Glutamatergic neuron (in vitro differentiated cells): ENCODE measurements at regions not wholly inside any gene's neighbourhood (a gene's known extent, or its start where the extent isn't known, plus 50 kb on each side); places are given as distances from the start of the nearest gene placed in this dataset.

Experiments
- DNase-seq: peaks from one replicate; pipeline ENCODE4 v3.0.0; 2022
- H3K27ac Mint-ChIP-seq: one replicate; pipeline ENCODE4 v1.8.0; 2020; ENCODE audit warnings: mild to moderate bottlenecking, mixed read lengths, inconsistent platforms; ENCODE audit not compliant: unreplicated experiment
- H3K27me3 Mint-ChIP-seq: one replicate; pipeline ENCODE4 v1.8.0; 2020; ENCODE audit warnings: mild to moderate bottlenecking, moderate library complexity, mixed read lengths, inconsistent platforms; ENCODE audit not compliant: unreplicated experiment
- H3K36me3 Mint-ChIP-seq: one replicate; pipeline ENCODE4 v1.8.0; 2020; ENCODE audit warnings: mild to moderate bottlenecking, mixed read lengths, inconsistent platforms; ENCODE audit not compliant: unreplicated experiment
- H3K4me1 Mint-ChIP-seq: one replicate; pipeline ENCODE4 v1.8.0; 2020; ENCODE audit warnings: mild to moderate bottlenecking, low read depth, mixed read lengths, inconsistent platforms; ENCODE audit not compliant: unreplicated experiment
- H3K4me3 Mint-ChIP-seq: one replicate; pipeline ENCODE4 v1.8.0; 2020; ENCODE audit warnings: mild to moderate bottlenecking, mixed read lengths, inconsistent platforms; ENCODE audit not compliant: unreplicated experiment
- H3K9me3 Mint-ChIP-seq: one replicate; pipeline ENCODE4 v1.8.0; 2020; ENCODE audit warnings: mild to moderate bottlenecking, moderate library complexity, mixed read lengths, inconsistent platforms; ENCODE audit not compliant: unreplicated experiment
- TF ChIP-seq, protein P1 (sequence below): fragments of 200-600 bp; sonication (generic); IDR thresholded peaks from one replicate; pipeline ENCODE4 v1.5.0; 2021; ENCODE audit not compliant: partially characterized antibody, unreplicated experiment

DNA sequence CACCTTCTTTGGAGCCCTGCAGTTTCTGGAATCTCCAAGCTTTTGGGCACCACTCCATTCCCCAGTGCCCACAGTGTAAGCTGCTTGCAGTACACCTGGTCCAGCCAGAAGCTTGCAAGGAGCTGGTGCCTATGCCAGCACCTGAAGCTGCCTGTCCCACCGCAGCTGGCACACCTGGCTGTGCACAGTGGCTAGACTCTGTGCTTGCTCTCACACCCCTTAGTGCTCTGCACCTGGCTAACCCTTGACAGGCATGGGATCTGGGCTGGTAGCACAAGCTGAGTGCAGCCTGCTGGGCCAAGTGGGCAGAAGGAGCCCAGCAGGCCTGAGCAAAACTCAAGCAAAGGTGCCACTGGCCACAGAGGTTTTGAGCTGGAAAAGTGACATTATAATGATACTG, 183.8 kb upstream of the MC4R start:
- Mint-ChIP-seq H3K4me3 (no peak overlapping the region), H3K27me3 (peaks cover 2% of the 10 kb centered on the region), H3K4me1 (no peaks in the 10 kb centered on the region), H3K36me3 (peaks cover 5% of the 10 kb centered on the region), H3K27ac (no peak overlapping the region), H3K9me3 (peaks cover 3% of the 10 kb centered on the region)
- DNase-seq, result no peak
- TF ChIP-seq, protein P1, sequence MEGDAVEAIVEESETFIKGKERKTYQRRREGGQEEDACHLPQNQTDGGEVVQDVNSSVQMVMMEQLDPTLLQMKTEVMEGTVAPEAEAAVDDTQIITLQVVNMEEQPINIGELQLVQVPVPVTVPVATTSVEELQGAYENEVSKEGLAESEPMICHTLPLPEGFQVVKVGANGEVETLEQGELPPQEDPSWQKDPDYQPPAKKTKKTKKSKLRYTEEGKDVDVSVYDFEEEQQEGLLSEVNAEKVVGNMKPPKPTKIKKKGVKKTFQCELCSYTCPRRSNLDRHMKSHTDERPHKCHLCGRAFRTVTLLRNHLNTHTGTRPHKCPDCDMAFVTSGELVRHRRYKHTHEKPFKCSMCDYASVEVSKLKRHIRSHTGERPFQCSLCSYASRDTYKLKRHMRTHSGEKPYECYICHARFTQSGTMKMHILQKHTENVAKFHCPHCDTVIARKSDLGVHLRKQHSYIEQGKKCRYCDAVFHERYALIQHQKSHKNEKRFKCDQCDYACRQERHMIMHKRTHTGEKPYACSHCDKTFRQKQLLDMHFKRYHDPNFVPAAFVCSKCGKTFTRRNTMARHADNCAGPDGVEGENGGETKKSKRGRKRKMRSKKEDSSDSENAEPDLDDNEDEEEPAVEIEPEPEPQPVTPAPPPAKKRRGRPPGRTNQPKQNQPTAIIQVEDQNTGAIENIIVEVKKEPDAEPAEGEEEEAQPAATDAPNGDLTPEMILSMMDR, result no peak

DNA sequence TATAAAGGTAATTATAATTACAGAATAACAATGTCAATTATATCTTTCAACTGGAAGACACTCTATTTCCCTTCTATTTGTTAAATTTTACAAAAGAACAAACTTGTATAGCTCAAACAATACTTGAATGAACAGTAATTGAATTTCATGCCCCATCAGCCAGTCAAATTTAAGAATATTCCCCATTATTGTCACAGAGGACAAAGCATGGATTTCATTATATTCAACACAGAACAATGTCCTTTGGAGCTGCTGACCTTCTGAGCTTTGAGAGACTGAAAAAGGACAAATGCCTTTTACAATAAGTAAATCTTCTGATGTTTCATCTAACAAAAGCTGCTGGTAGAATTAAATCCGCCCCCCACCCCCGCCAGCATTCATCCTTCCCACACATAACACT, 187.5 kb upstream of the MC4R start:
- H3K27me3 Mint-ChIP-seq, result no peaks in the 10 kb centered on the region
- no peak overlapping the region for H3K4me3 Mint-ChIP-seq
- TF ChIP-seq, protein P1, result no peak
- H3K9me3 Mint-ChIP-seq, result no peaks in the 10 kb centered on the region
- no peaks in the 10 kb centered on the region for H3K4me1 Mint-ChIP-seq
- no peak for DNase-seq
- H3K36me3 Mint-ChIP-seq, result peaks cover 5% of the 10 kb centered on the region
- H3K27ac Mint-ChIP-seq, result no peak overlapping the region

DNA sequence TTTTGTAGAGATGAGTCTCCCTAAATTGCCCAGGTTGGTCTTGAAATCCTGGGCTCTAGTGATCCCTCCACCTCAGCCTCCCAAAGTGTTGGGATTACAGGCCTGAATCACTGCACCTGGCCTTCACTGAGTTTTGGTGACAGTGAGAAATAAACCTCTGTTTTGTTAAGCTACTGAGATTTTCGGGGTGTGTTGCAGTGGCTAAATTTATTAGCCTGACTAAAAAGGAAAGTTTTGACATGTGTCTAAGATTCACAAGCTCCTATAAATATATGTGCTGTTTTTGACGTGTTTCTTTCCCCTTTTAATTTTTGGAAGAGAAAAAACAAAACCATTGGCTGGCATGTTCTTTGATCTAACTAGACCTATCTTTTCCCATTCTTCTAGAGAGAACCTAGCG, 190.5 kb upstream of the MC4R start:
- no peaks in the 10 kb centered on the region for H3K9me3 Mint-ChIP-seq
- H3K27ac Mint-ChIP-seq, result no peak overlapping the region
- H3K4me1 Mint-ChIP-seq, result no peaks in the 10 kb centered on the region
- TF ChIP-seq, protein P1, result no peak
- no peaks in the 10 kb centered on the region for H3K27me3 Mint-ChIP-seq
- H3K4me3 Mint-ChIP-seq, result no peak overlapping the region
- no peak for DNase-seq
- no peaks in the 10 kb centered on the region for H3K36me3 Mint-ChIP-seq

DNA sequence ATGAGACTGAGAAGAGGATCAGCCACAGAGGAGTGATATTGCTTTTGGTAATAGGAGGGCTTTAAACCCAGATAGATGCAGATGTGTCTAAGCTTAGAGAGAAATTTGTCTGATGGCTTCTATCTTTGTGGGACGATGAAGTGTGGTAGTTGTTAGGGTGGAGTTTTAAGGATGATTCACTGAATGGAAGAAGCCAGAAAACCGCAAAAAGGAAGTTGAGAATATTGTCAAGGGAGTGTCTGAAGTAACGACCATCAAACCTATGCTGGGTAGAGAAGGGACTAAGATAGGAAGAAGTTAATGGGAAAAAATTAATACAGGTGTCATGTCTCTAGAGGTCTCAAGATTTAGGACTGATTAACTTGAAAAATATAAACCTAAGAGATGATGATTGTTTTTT, 195.6 kb upstream of the MC4R start:
- TF ChIP-seq, protein P1, result no peak
- Mint-ChIP-seq H3K36me3 (no peaks in the 10 kb centered on the region), H3K27ac (no peak overlapping the region), H3K27me3 (peaks cover 1% of the 10 kb centered on the region), H3K4me1 (no peaks in the 10 kb centered on the region), H3K4me3 (no peak overlapping the region), H3K9me3 (no peaks in the 10 kb centered on the region)
- no peak for DNase-seq

DNA sequence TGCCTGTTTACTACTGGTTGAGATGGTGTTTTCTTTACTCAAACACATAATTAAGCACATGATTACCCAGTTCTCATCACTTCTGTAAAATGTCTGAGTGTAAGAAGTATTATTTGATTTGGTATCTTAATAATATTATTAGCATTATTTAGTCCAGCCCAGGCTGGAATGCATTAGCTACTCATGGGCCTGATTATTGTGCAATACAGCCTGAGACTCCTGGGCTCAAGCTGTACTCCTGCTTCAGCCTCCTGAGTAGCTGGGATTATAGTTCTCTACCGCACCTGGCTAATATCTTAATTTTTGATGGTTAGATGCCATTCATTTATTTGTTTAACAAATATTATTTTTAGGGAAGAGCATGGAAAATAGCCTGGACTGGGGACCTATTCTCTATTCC, 197.6 kb upstream of the MC4R start:
- TF ChIP-seq, protein P1, result no peak
- Mint-ChIP-seq H3K4me3 (no peak overlapping the region), H3K36me3 (no peaks in the 10 kb centered on the region), H3K4me1 (no peaks in the 10 kb centered on the region), H3K9me3 (no peaks in the 10 kb centered on the region), H3K27ac (no peak overlapping the region), H3K27me3 (peaks cover 1% of the 10 kb centered on the region)
- no peak for DNase-seq
